Right lobe of liver (tissue), 6 donors: ENCODE measurements at regions not wholly inside any gene's neighbourhood (a gene's known extent, or its start where the extent isn't known, plus 50 kb on each side); places are given as distances from the start of the nearest gene placed in this dataset.

Experiments
- ATAC-seq, 4 donors: fragments of 200-7000 bp; cut with Tn5 transposase; one replicate each; pipeline ENCODE4 v1.9.1; 2020; ENCODE audit warnings: mild to moderate bottlenecking in 4 of 4, moderate library complexity in 4 of 4
- DNase-seq, 3 donors: peaks; one replicate each; pipeline ENCODE4 v3.0.0-alpha.2; 2020
- H3K27ac ChIP-seq, 3 donors: fragments of 200-600 bp; one replicate each; pipeline ENCODE4 v1.8.0; 2022
- H3K27me3 ChIP-seq, 2 donors: fragments of 200-600 bp; one replicate each; pipeline ENCODE4 v1.8.0; 2022
- H3K36me3 ChIP-seq, 4 donors: fragments of 200-600 bp; sonication (generic) in 1 of 4; one replicate each; pipeline versions ENCODE4 v1.5.1 to v1.8.0; 2017 to 2022; ENCODE audit warnings: control low read depth in 1 of 4
- H3K4me1 ChIP-seq, 4 donors: fragments of 200-600 bp; sonication (generic) in 1 of 4; one replicate each; pipeline versions ENCODE4 v1.5.1 to v1.8.0; 2017 to 2022; ENCODE audit warnings: control low read depth in 1 of 4
- H3K4me3 ChIP-seq, 3 donors: fragments of 200-600 bp; one replicate each; pipeline ENCODE4 v1.8.0; 2022
- H3K9me3 ChIP-seq, 4 donors: fragments of 200-600 bp; sonication (generic) in 1 of 4; one replicate each; pipeline versions ENCODE4 v1.5.1 to v1.8.0; 2017 to 2022; ENCODE audit warnings: control low read depth in 1 of 4
- CTCF ChIP-seq, 4 donors: fragments of 200-600 bp in 3 of 4; fragments of 450-650 bp in 1 of 4; IDR thresholded peaks; one replicate each; pipeline versions ENCODE4 v1.5.1 to v1.8.0; 2016 to 2022; ENCODE audit warnings: antibody characterized with exemption in 4 of 4, mild to moderate bottlenecking in 2 of 4
- POLR2A ChIP-seq: fragments of 450-650 bp; IDR thresholded peaks from one replicate; pipeline ENCODE4 v1.6.1; 2017; ENCODE audit warnings: antibody characterized with exemption, mild to moderate bottlenecking
- WGBS: methylation state at CpG from one replicate; pipeline ENCODE4 v1.1.6; 2018; ENCODE audit warnings: low coverage, low lambda C conversion rate; ENCODE audit not compliant: insufficient coverage; ENCODE audit errors: missing lambda C conversion rate; 5-methylcytosine and 5-hydroxymethylcytosine counted together
- intact Hi-C, 2 donors: fragments of 100-400 bp; cut with DNase I; formaldehyde crosslinking; loops; one replicate each; pipeline versions ENCODE4 v1.11.2 to v1.14.1; 2022
- donor health status: DM: no; HTN: yes; CAD: no.
- donor health status: DM: no; HTN: no; CAD: no.
- donor health status: DM: no; HTN: no; CAD: no.
- donor health status: DM: no; HTN: yes; CAD: no.
- donor health status: DM: no; HTN: yes; CAD: no.

GRCh38 chr14:50045837-50046236, 70.5 kb downstream of the VCPKMT start:
- no peak for TF ChIP-seq CTCF (IDR thresholded peaks at IDR 0.05)
- TF ChIP-seq POLR2A: no peak
- Histone ChIP-seq H3K27me3 (no peaks in the 10 kb centered on the region), H3K27ac (peak overlapping the region; percentile 78 to 85 (median 84)), H3K9me3 (no peaks in the 10 kb centered on the region), H3K4me1 (peaks cover 0 to 40% (median 22%) of the 10 kb centered on the region in 4 donors), H3K36me3 (no peaks in the 10 kb centered on the region), H3K4me3 (no peak overlapping the region)
- DNase-seq (no peak), ATAC-seq (no peak)
- WGBS: 100% methylated on average over 2 of the region's 2 CpGs
- intact Hi-C loops: no loop called here

GRCh38 chr14:50047274-50047676, 69.1 kb downstream of the VCPKMT start:
- DNase-seq (no peak), ATAC-seq (peak in 3 of 4 donors; percentile 14 to 37 (median 14))
- Histone ChIP-seq H3K36me3 (no peaks in the 10 kb centered on the region), H3K4me3 (no peak overlapping the region), H3K27ac (peak overlapping the region in 2 of 3 donors; percentile 39 to 73), H3K9me3 (no peaks in the 10 kb centered on the region), H3K4me1 (peaks cover 0 to 40% (median 22%) of the 10 kb centered on the region in 4 donors), H3K27me3 (no peaks in the 10 kb centered on the region)
- intact Hi-C loops: no loop called here
- TF ChIP-seq CTCF (IDR thresholded peaks at IDR 0.05): no peak
- no peak for TF ChIP-seq POLR2A

GRCh38 chr14:50049093-50049492, 67.3 kb downstream of the VCPKMT start:
- Histone ChIP-seq H3K36me3 (no peaks in the 10 kb centered on the region), H3K9me3 (no peaks in the 10 kb centered on the region), H3K4me3 (no peak overlapping the region), H3K4me1 (peaks cover 0 to 31% (median 20%) of the 10 kb centered on the region in 4 donors), H3K27me3 (no peaks in the 10 kb centered on the region), H3K27ac (no peak overlapping the region)
- ATAC-seq (no peak), DNase-seq (no peak)
- intact Hi-C loops: no loop called here
- no peak for TF ChIP-seq POLR2A
- TF ChIP-seq CTCF (IDR thresholded peaks at IDR 0.05): no peak
- 46% methylated on average over 3 of the region's 4 CpGs for WGBS

GRCh38 chr14:50049703-50050570, 66.4 kb downstream of the VCPKMT start:
- TF ChIP-seq CTCF (IDR thresholded peaks at IDR 0.05) (no peak), POLR2A (no peak)
- DNase-seq (no peak), ATAC-seq (no peak)
- intact Hi-C loops: no loop called here
- Histone ChIP-seq H3K4me1 (peaks cover 0 to 23% (median 13%) of the 10 kb centered on the region in 4 donors), H3K36me3 (no peaks in the 10 kb centered on the region), H3K9me3 (no peaks in the 10 kb centered on the region), H3K4me3 (no peak overlapping the region), H3K27ac (no peak overlapping the region), H3K27me3 (no peaks in the 10 kb centered on the region)
- WGBS: 85% methylated on average over 10 of the region's 20 CpGs
